Esophagus squamous epithelium (tissue), 4 donors: ENCODE measurements at regions not wholly inside any gene's neighbourhood (a gene's known extent, or its start where the extent isn't known, plus 50 kb on each side); places are given as distances from the start of the nearest gene placed in this dataset.

Source experiments
- POLR2A ChIP-seq, 4 donors: fragments of 450-650 bp; IDR thresholded peaks; one replicate each; pipeline ENCODE4 v1.6.1; 2017; ENCODE audit warnings: antibody characterized with exemption in 4 of 4, mild to moderate bottlenecking in 4 of 4, moderate library complexity in 3 of 4
- TF ChIP-seq, protein P1 (sequence below), 6 experiments: fragments of 450-650 bp in 4 of 6; fragments of 200-600 bp in 2 of 6; sonication (generic) in 2 of 6; IDR thresholded peaks; one replicate each; pipeline ENCODE4 v1.5.1; 2016 to 2019; ENCODE audit warnings: antibody characterized with exemption in 6 of 6, mild to moderate bottlenecking in 4 of 6, moderate library complexity in 4 of 6

DNA sequence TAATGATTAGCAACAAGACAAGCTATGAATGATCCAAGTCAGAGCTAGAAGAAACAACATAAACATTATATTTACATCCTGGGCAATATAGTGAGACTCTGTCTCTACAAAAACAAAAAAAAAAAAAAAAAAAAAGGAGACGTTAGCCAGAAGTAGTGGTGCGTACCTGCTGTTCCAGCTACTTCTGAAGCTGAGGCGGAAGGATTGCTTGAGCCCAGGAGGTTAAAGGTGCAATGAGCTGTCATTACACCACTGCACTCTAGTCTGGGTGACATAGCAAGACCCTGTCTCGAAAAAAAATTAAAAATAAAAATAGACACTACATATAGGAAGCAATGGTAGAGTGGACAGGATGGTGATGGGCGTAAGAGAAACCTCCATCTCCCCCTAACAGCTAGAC is 144.6 kb upstream of the VCX3A start:
- TF ChIP-seq, protein P1, sequence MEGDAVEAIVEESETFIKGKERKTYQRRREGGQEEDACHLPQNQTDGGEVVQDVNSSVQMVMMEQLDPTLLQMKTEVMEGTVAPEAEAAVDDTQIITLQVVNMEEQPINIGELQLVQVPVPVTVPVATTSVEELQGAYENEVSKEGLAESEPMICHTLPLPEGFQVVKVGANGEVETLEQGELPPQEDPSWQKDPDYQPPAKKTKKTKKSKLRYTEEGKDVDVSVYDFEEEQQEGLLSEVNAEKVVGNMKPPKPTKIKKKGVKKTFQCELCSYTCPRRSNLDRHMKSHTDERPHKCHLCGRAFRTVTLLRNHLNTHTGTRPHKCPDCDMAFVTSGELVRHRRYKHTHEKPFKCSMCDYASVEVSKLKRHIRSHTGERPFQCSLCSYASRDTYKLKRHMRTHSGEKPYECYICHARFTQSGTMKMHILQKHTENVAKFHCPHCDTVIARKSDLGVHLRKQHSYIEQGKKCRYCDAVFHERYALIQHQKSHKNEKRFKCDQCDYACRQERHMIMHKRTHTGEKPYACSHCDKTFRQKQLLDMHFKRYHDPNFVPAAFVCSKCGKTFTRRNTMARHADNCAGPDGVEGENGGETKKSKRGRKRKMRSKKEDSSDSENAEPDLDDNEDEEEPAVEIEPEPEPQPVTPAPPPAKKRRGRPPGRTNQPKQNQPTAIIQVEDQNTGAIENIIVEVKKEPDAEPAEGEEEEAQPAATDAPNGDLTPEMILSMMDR (IDR thresholded peaks at IDR 0.05) = no peak
- no peak for TF ChIP-seq POLR2A (IDR thresholded peaks at IDR 0.05)
